A549 (cell line): ENCODE measurements at regions not wholly inside any gene's neighbourhood (a gene's known extent, or its start where the extent isn't known, plus 50 kb on each side); places are given as distances from the start of the nearest gene placed in this dataset.

Source experiments
- ELK1 ChIP-seq: fragments of 150-350 bp; IDR thresholded peaks from 2 replicates; pipeline ENCODE4 v1.6.1; 2014; ENCODE audit warnings: low read depth, mild to moderate bottlenecking, low read length
- REST ChIP-seq: fragments of 200-600 bp; sonication (generic); IDR thresholded peaks from 2 replicates; pipeline ENCODE4 v1.6.1; 2016; ENCODE audit warnings: antibody characterized with exemption, mild to moderate bottlenecking, moderate library complexity
- TP53 ChIP-seq: fragments of 250-450 bp; sonication (Bioruptor Pico); IDR thresholded peaks from 2 replicates; pipeline ENCODE4 v1.5.0; 2021; ENCODE audit warnings: mild to moderate bottlenecking, moderate library complexity

- TF ChIP-seq ELK1 (no peak), REST (no peak), TP53 (CRISPR knock-in tag) (no peak)
Observed at GRCh38 chr14:87041290-87042020, 951.5 kb downstream of the GALC start.
